HCT116 (cell line): ENCODE measurements at regions not wholly inside any gene's neighbourhood (a gene's known extent, or its start where the extent isn't known, plus 50 kb on each side); places are given as distances from the start of the nearest gene placed in this dataset.

ENCODE experiments used
- ATF3 ChIP-seq: IDR thresholded peaks from 2 replicates; pipeline ENCODE4 v1.6.1; 2012
- CBX3 ChIP-seq: IDR thresholded peaks from 2 replicates; pipeline ENCODE4 v1.6.1; 2012; ENCODE audit warnings: low read depth
- CEBPB ChIP-seq: IDR thresholded peaks from 2 replicates; pipeline ENCODE4 v1.6.1; 2012; ENCODE audit warnings: low read depth
- EGR1 ChIP-seq: IDR thresholded peaks from 2 replicates; pipeline ENCODE4 v1.6.1; 2012; ENCODE audit warnings: low read depth
- EZH2phosphoT487 ChIP-seq: fragments of 200-600 bp; IDR thresholded peaks from 2 replicates; pipeline ENCODE4 v1.6.1; 2018; ENCODE audit warnings: antibody characterized with exemption, borderline replicate concordance
- POLR2A ChIP-seq: IDR thresholded peaks from 2 replicates; pipeline ENCODE4 v1.7.0; 2011; ENCODE audit warnings: borderline replicate concordance; ENCODE audit not compliant: insufficient read depth, insufficient read length; ENCODE audit errors: extremely low read depth
- POLR2AphosphoS5 ChIP-seq: IDR thresholded peaks from 2 replicates; pipeline ENCODE4 v1.6.1; 2011; ENCODE audit warnings: mild to moderate bottlenecking, low read depth, low read length, moderate library complexity
- RAD21 ChIP-seq: IDR thresholded peaks from 2 replicates; pipeline ENCODE4 v1.6.1; 2012; ENCODE audit warnings: low read depth, mild to moderate bottlenecking
- SIN3A ChIP-seq: IDR thresholded peaks from 2 replicates; pipeline ENCODE4 v1.6.1; 2012; ENCODE audit warnings: low read depth
- SP1 ChIP-seq: IDR thresholded peaks from 2 replicates; pipeline ENCODE4 v1.6.1; 2012; ENCODE audit warnings: low read depth
- YY1 ChIP-seq: IDR thresholded peaks from 2 replicates; pipeline ENCODE4 v1.6.1; 2011; ENCODE audit warnings: low read length, low read depth, moderate library complexity, mild to moderate bottlenecking; ENCODE audit not compliant: insufficient replicate concordance; ENCODE audit errors: extremely low read depth
- ZNF274 ChIP-seq: fragments of 200-500 bp; sonication (Bioruptor generic); IDR thresholded peaks from 2 replicates; pipeline ENCODE4 v1.6.1; 2014; ENCODE audit warnings: mild to moderate bottlenecking, low read depth, low read length, inconsistent platforms
- TF ChIP-seq, protein P1 (sequence below), 3 experiments: fragments of 200-600 bp in 1 of 3; sonication (generic) in 1 of 3; IDR thresholded peaks in 2 of 3; conservative IDR thresholded peaks in 1 of 3; 2 replicates each; pipeline ENCODE4 v1.5.1; 2012 to 2017; ENCODE audit warnings: low read depth in 2 of 3, low read length in 2 of 3, antibody characterized with exemption in 1 of 3, borderline replicate concordance in 1 of 3, control low read depth in 1 of 3, mild to moderate bottlenecking in 1 of 3, mixed read lengths in 1 of 3, mixed run types in 1 of 3, moderate library complexity in 1 of 3; ENCODE audit not compliant: insufficient read depth in 1 of 3

DNA sequence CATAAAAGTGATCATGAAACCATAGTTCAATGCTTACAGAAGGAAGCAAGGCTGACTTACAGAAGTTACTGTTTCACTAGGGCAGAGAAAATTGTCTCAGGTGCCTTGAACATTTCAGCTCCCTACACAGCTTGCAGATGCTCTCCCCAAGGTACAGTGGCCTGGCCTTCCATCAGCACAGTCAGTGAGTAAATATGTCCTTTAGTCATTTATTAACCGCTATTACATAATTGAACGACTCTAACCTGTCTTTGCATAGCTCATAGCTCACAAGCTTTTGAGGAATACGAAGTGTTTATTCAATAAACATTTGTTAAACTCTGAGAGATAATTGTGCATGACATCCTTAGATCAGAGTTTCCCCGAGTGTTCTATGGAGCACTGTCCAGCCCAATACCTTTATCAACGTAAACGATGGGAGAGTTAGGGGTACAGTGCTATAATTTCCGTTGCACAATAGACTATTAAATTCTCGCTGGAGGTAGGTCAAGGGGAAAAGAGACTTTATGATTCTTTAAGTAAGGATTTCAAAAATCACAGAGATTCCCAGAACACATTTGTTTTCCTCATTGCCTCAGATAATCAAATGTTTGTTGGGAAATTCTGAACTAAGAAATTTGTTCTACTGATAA lies 677.8 kb downstream of the TSN start:
- TF ChIP-seq, protein P1, sequence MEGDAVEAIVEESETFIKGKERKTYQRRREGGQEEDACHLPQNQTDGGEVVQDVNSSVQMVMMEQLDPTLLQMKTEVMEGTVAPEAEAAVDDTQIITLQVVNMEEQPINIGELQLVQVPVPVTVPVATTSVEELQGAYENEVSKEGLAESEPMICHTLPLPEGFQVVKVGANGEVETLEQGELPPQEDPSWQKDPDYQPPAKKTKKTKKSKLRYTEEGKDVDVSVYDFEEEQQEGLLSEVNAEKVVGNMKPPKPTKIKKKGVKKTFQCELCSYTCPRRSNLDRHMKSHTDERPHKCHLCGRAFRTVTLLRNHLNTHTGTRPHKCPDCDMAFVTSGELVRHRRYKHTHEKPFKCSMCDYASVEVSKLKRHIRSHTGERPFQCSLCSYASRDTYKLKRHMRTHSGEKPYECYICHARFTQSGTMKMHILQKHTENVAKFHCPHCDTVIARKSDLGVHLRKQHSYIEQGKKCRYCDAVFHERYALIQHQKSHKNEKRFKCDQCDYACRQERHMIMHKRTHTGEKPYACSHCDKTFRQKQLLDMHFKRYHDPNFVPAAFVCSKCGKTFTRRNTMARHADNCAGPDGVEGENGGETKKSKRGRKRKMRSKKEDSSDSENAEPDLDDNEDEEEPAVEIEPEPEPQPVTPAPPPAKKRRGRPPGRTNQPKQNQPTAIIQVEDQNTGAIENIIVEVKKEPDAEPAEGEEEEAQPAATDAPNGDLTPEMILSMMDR (IDR thresholded peaks at IDR 0.05 in 2 of 3, conservative IDR thresholded peaks at IDR 0.05 in 1 of 3; ENCODE audit: borderline replicate concordance in 1 of 3, insufficient read depth in 1 of 3, low read depth in 2 of 3, low read length in 2 of 3): no peak
- no peak for TF ChIP-seq ZNF274
- no peak for TF ChIP-seq CEBPB
- no peak for TF ChIP-seq POLR2AphosphoS5
- TF ChIP-seq YY1: no peak
- TF ChIP-seq RAD21: no peak
- TF ChIP-seq SP1: no peak
- TF ChIP-seq POLR2A: no peak
- TF ChIP-seq SIN3A: no peak
- no peak for TF ChIP-seq CBX3
- no peak for TF ChIP-seq EZH2phosphoT487
- no peak for TF ChIP-seq EGR1
- no peak for TF ChIP-seq ATF3
